HCT116 (cell line): ENCODE measurements at regions not wholly inside any gene's neighbourhood (a gene's known extent, or its start where the extent isn't known, plus 50 kb on each side); places are given as distances from the start of the nearest gene placed in this dataset.

Experiments used
- ATAC-seq: fragments of 200-7000 bp; cut with Tn5 transposase; 2 replicates; pipeline ENCODE4 v1.9.1; 2020; ENCODE audit warnings: mild to moderate bottlenecking, moderate library complexity
- BruUV-seq: library from RNA; stranded (reverse); fragments of 400-500 nt; replicated peaks from 2 replicates; lab custom pipeline; 2021; lab: Mats Ljungman, UMichigan
- CTCF ChIA-PET: fragments of 300-600 bp; sonication (Branson Sonifier 250); formaldehyde crosslinking; loops from one replicate; lab custom pipeline; 2021; ENCODE audit warnings: antibody characterized with exemption; lab: Charles Lee
- POLR2A ChIA-PET: fragments of 300-600, 350-600 bp; sonication (Branson Sonifier 250); formaldehyde crosslinking; loops from one replicate; lab custom pipeline; 2021; ENCODE audit warnings: antibody characterized with exemption; lab: Charles Lee
- RAD21 ChIA-PET, 2 experiments: fragments of 300-600 bp; sonication (Branson Sonifier 250); formaldehyde crosslinking; loops; one replicate each; lab custom pipeline; 2023; ENCODE audit warnings: low total read pairs in 2 of 2; ENCODE audit not compliant: uncharacterized antibody in 2 of 2, unreplicated experiment in 2 of 2, low non-redundant PET in 1 of 2; lab: Charles Lee
- DNase-seq: peaks from one replicate; pipeline ENCODE4 v3.0.0-alpha.2; 2010; ENCODE audit warnings: low read depth, low spot score
- H2AFZ ChIP-seq: fragments of 200-600 bp; shearing (Covaris generic), sonication (generic); 2 replicates; pipeline ENCODE4 v1.6.1; 2017; ENCODE audit warnings: low read depth, mixed run types, mixed read lengths, antibody characterized with exemption, low read length; ENCODE audit not compliant: poor library complexity, severe bottlenecking
- H3K27ac ChIP-seq: 2 replicates; pipeline ENCODE4 v1.5.1; 2012; ENCODE audit warnings: low read depth, low read length
- H3K27me3 ChIP-seq: fragments of 200-600 bp; sonication (generic); 2 replicates; pipeline ENCODE4 v1.6.1; 2016; ENCODE audit warnings: mixed run types, low read length, mixed read lengths; ENCODE audit not compliant: insufficient read depth
- H3K36me3 ChIP-seq, 2 experiments: fragments of 200-500 bp in 1 of 2; fragments of 200-600 bp in 1 of 2; sonication (Bioruptor generic) in 1 of 2; sonication (generic) in 1 of 2; 2 replicates each; pipeline versions ENCODE4 v1.5.1 to v1.6.1; 2014 to 2016; ENCODE audit warnings: low read length in 2 of 2, inconsistent platforms in 1 of 2, mixed read lengths in 1 of 2, mixed run types in 1 of 2; ENCODE audit not compliant: insufficient read depth in 2 of 2, control insufficient read depth in 1 of 2
- H3K4me1 ChIP-seq, 2 experiments: fragments of 200-600 bp in 1 of 2; sonication (generic) in 1 of 2; 2 replicates each; pipeline versions ENCODE4 v1.5.1 to v1.6.1; 2012 to 2017; ENCODE audit warnings: low read length in 2 of 2, inconsistent platforms in 1 of 2, mild to moderate bottlenecking in 1 of 2, mixed read lengths in 1 of 2, mixed run types in 1 of 2, moderate library complexity in 1 of 2; ENCODE audit not compliant: insufficient read depth in 2 of 2, control insufficient read depth in 1 of 2
- H3K4me2 ChIP-seq: fragments of 200-600 bp; sonication (generic); 2 replicates; pipeline ENCODE4 v1.6.1; 2017; ENCODE audit warnings: mixed run types, low read length, mixed read lengths
- H3K4me3 ChIP-seq, 2 experiments: fragments of 200-600 bp in 1 of 2; sonication (generic) in 1 of 2; replicated peaks in 1 of 2; 2 replicates each; pipeline ENCODE4 v1.5.1; 2011 to 2016; ENCODE audit warnings: low read length in 2 of 2, control low read depth in 1 of 2, low read depth in 1 of 2, mild to moderate bottlenecking in 1 of 2, mixed read lengths in 1 of 2, mixed run types in 1 of 2
- H3K79me2 ChIP-seq: fragments of 200-600 bp; sonication (generic); 2 replicates; pipeline ENCODE4 v1.6.1; 2017; ENCODE audit warnings: mild to moderate bottlenecking, mixed run types, low read length, moderate library complexity, mixed read lengths; ENCODE audit not compliant: insufficient read depth
- H3K9ac ChIP-seq: fragments of 200-600 bp; sonication (generic); 2 replicates; pipeline ENCODE4 v1.6.1; 2016; ENCODE audit warnings: low read length, mixed read lengths
- H3K9me2 ChIP-seq: fragments of 200-600 bp; sonication (generic), shearing (Covaris generic); 2 replicates; pipeline ENCODE4 v1.6.1; 2017; ENCODE audit warnings: mixed run types, mild to moderate bottlenecking, moderate library complexity; ENCODE audit not compliant: insufficient read depth
- H3K9me3 ChIP-seq, 2 experiments: fragments of 200-500 bp in 1 of 2; fragments of 200-600 bp in 1 of 2; sonication (Bioruptor generic) in 1 of 2; sonication (generic) in 1 of 2; 2 replicates each; pipeline ENCODE4 v1.6.1; 2014 to 2017; ENCODE audit warnings: low read length in 2 of 2, mixed read lengths in 2 of 2, inconsistent platforms in 1 of 2, low read depth in 1 of 2, mild to moderate bottlenecking in 1 of 2, mixed run types in 1 of 2, moderate library complexity in 1 of 2; ENCODE audit not compliant: control insufficient read depth in 1 of 2, insufficient read depth in 1 of 2
- H4K20me1 ChIP-seq: fragments of 200-600 bp; sonication (generic), shearing (Covaris generic); 2 replicates; pipeline ENCODE4 v1.6.1; 2017; ENCODE audit warnings: mixed run types, mild to moderate bottlenecking, moderate library complexity; ENCODE audit not compliant: insufficient read depth
- EGR1 ChIP-seq: IDR thresholded peaks from 2 replicates; pipeline ENCODE4 v1.6.1; 2012; ENCODE audit warnings: low read depth
- EZH2 ChIP-seq: fragments of 200-600 bp; sonication (generic); IDR thresholded peaks from 2 replicates; pipeline ENCODE4 v1.6.1; 2017; ENCODE audit warnings: antibody characterized with exemption, mixed run types
- POLR2AphosphoS5 ChIP-seq: IDR thresholded peaks from 2 replicates; pipeline ENCODE4 v1.6.1; 2011; ENCODE audit warnings: mild to moderate bottlenecking, low read depth, low read length, moderate library complexity
- RAD21 ChIP-seq: IDR thresholded peaks from 2 replicates; pipeline ENCODE4 v1.6.1; 2012; ENCODE audit warnings: low read depth, mild to moderate bottlenecking
- TCF7L2 ChIP-seq: IDR thresholded peaks from 2 replicates; pipeline ENCODE4 v1.7.0; 2011; ENCODE audit warnings: borderline replicate concordance, inconsistent platforms; ENCODE audit not compliant: insufficient read depth, insufficient read length; ENCODE audit errors: extremely low read depth
- ZFX ChIP-seq: fragments of 450-650 bp; IDR thresholded peaks from 2 replicates; pipeline ENCODE4 v1.6.1; 2017
- ZNF274 ChIP-seq: fragments of 200-500 bp; sonication (Bioruptor generic); IDR thresholded peaks from 2 replicates; pipeline ENCODE4 v1.6.1; 2014; ENCODE audit warnings: mild to moderate bottlenecking, low read depth, low read length, inconsistent platforms
- intact Hi-C: fragments of 100-400 bp; cut with micrococcal nuclease; formaldehyde crosslinking; loops from 2 replicates; pipeline ENCODE4 v1.10.0; 2022
- TF ChIP-seq, protein P1 (sequence below): IDR thresholded peaks from 2 replicates; pipeline ENCODE4 v1.6.1; 2012
- TF ChIP-seq, protein P2 (sequence below): IDR thresholded peaks from 2 replicates; pipeline ENCODE4 v1.6.1; 2011; ENCODE audit warnings: mild to moderate bottlenecking, low read length, moderate library complexity; ENCODE audit not compliant: insufficient replicate concordance; ENCODE audit errors: extremely low read depth
- TF ChIP-seq, protein P3 (sequence below): IDR thresholded peaks from 2 replicates; pipeline ENCODE4 v1.6.1; 2012
- TF ChIP-seq, protein P4 (sequence below): IDR thresholded peaks from 2 replicates; pipeline ENCODE4 v1.6.1; 2012; ENCODE audit warnings: low read depth
- TF ChIP-seq, protein P5 (sequence below), 3 experiments: fragments of 200-600 bp in 1 of 3; sonication (generic) in 1 of 3; IDR thresholded peaks in 2 of 3; conservative IDR thresholded peaks in 1 of 3; 2 replicates each; pipeline ENCODE4 v1.5.1; 2012 to 2017; ENCODE audit warnings: low read depth in 2 of 3, low read length in 2 of 3, antibody characterized with exemption in 1 of 3, borderline replicate concordance in 1 of 3, control low read depth in 1 of 3, mild to moderate bottlenecking in 1 of 3, mixed read lengths in 1 of 3, mixed run types in 1 of 3, moderate library complexity in 1 of 3; ENCODE audit not compliant: insufficient read depth in 1 of 3

DNA sequence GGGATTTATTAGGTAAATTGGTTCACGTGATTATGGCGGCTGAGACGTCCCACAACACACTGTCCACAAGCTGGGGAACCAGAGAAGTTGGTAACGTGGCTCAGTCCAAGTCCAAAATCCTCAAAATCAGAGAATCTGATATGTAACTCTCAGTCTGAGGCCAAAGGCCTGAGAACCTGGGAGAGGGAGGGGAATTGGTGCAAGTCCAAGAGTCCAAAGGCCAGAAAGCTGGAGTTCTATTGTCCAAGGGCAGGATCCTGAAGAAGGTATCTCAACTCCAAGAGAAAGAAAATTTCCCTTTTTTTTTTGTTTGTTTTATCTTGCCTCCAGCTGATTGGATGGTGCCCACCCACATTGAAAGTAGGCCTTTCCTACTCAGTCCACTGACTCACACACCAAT lies 83.8 kb downstream of the PRDM9 start:
- H3K4me1 ChIP-seq = no peaks in the 10 kb centered on the region
- no peak for TF ChIP-seq EGR1
- TF ChIP-seq, protein P1, sequence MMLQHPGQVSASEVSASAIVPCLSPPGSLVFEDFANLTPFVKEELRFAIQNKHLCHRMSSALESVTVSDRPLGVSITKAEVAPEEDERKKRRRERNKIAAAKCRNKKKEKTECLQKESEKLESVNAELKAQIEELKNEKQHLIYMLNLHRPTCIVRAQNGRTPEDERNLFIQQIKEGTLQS = no peak
- TF ChIP-seq ZNF274 = no peak
- no peak for TF ChIP-seq EZH2
- TF ChIP-seq TCF7L2 = no peak
- TF ChIP-seq, protein P2, sequence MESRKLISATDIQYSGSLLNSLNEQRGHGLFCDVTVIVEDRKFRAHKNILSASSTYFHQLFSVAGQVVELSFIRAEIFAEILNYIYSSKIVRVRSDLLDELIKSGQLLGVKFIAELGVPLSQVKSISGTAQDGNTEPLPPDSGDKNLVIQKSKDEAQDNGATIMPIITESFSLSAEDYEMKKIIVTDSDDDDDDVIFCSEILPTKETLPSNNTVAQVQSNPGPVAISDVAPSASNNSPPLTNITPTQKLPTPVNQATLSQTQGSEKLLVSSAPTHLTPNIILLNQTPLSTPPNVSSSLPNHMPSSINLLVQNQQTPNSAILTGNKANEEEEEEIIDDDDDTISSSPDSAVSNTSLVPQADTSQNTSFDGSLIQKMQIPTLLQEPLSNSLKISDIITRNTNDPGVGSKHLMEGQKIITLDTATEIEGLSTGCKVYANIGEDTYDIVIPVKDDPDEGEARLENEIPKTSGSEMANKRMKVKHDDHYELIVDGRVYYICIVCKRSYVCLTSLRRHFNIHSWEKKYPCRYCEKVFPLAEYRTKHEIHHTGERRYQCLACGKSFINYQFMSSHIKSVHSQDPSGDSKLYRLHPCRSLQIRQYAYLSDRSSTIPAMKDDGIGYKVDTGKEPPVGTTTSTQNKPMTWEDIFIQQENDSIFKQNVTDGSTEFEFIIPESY = no peak
- TF ChIP-seq ZFX = no peak
- TF ChIP-seq, all 23 proteins: peak for 0
- no peak overlapping the region for H3K4me3 ChIP-seq
- no peaks in the 10 kb centered on the region for H3K36me3 ChIP-seq
- H3K27ac ChIP-seq = no peak overlapping the region
- H3K4me2 ChIP-seq = no peak overlapping the region
- H3K27me3 ChIP-seq = no peaks in the 10 kb centered on the region
- ChIA-PET RAD21 (no interaction called here), CTCF (no interaction called here), POLR2A (no interaction called here)
- DNase-seq (no peak), ATAC-seq (no peak)
- intact Hi-C loops = no loop called here
- no peak overlapping the region for H2AFZ ChIP-seq
- H3K79me2 ChIP-seq = no peaks in the 10 kb centered on the region
- H3K9me3 ChIP-seq = peaks cover 4 to 21% of the 10 kb centered on the region in 2 experiments; a peak in 2 of 4 replicates
- no peaks in the 10 kb centered on the region for H3K9me2 ChIP-seq
- H4K20me1 ChIP-seq = no peaks in the 10 kb centered on the region
- H3K9ac ChIP-seq = no peak overlapping the region
- BruUV-seq = no TSS peak

GRCh38 chr5:23606927-23607326 lies 99.5 kb downstream of the PRDM9 start:
- ChIA-PET CTCF (no interaction called here), POLR2A (no interaction called here)
- TF ChIP-seq, protein P3, sequence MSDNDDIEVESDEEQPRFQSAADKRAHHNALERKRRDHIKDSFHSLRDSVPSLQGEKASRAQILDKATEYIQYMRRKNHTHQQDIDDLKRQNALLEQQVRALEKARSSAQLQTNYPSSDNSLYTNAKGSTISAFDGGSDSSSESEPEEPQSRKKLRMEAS = no peak
- no peak for TF ChIP-seq RAD21
- TF ChIP-seq EGR1 = no peak
- TF ChIP-seq, protein P4, sequence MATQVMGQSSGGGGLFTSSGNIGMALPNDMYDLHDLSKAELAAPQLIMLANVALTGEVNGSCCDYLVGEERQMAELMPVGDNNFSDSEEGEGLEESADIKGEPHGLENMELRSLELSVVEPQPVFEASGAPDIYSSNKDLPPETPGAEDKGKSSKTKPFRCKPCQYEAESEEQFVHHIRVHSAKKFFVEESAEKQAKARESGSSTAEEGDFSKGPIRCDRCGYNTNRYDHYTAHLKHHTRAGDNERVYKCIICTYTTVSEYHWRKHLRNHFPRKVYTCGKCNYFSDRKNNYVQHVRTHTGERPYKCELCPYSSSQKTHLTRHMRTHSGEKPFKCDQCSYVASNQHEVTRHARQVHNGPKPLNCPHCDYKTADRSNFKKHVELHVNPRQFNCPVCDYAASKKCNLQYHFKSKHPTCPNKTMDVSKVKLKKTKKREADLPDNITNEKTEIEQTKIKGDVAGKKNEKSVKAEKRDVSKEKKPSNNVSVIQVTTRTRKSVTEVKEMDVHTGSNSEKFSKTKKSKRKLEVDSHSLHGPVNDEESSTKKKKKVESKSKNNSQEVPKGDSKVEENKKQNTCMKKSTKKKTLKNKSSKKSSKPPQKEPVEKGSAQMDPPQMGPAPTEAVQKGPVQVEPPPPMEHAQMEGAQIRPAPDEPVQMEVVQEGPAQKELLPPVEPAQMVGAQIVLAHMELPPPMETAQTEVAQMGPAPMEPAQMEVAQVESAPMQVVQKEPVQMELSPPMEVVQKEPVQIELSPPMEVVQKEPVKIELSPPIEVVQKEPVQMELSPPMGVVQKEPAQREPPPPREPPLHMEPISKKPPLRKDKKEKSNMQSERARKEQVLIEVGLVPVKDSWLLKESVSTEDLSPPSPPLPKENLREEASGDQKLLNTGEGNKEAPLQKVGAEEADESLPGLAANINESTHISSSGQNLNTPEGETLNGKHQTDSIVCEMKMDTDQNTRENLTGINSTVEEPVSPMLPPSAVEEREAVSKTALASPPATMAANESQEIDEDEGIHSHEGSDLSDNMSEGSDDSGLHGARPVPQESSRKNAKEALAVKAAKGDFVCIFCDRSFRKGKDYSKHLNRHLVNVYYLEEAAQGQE = no peak
- no peak for TF ChIP-seq POLR2AphosphoS5
- TF ChIP-seq, protein P5, sequence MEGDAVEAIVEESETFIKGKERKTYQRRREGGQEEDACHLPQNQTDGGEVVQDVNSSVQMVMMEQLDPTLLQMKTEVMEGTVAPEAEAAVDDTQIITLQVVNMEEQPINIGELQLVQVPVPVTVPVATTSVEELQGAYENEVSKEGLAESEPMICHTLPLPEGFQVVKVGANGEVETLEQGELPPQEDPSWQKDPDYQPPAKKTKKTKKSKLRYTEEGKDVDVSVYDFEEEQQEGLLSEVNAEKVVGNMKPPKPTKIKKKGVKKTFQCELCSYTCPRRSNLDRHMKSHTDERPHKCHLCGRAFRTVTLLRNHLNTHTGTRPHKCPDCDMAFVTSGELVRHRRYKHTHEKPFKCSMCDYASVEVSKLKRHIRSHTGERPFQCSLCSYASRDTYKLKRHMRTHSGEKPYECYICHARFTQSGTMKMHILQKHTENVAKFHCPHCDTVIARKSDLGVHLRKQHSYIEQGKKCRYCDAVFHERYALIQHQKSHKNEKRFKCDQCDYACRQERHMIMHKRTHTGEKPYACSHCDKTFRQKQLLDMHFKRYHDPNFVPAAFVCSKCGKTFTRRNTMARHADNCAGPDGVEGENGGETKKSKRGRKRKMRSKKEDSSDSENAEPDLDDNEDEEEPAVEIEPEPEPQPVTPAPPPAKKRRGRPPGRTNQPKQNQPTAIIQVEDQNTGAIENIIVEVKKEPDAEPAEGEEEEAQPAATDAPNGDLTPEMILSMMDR (IDR thresholded peaks at IDR 0.05 in 2 of 3, conservative IDR thresholded peaks at IDR 0.05 in 1 of 3; ENCODE audit: borderline replicate concordance in 1 of 3, insufficient read depth in 1 of 3, low read depth in 2 of 3, low read length in 2 of 3) = no peak
- no peak for TF ChIP-seq TCF7L2

More at GRCh38 chr5:23606927-23607326, 99.5 kb downstream of the PRDM9 start:
- intact Hi-C loops = no loop called here
- DNase-seq = no peak
- Histone ChIP-seq H3K9me3 (peaks cover 0 to 17% of the 10 kb centered on the region in 2 experiments; a peak in 2 of 4 replicates), H3K4me2 (no peak overlapping the region), H3K27me3 (no peaks in the 10 kb centered on the region), H3K27ac (no peak overlapping the region), H2AFZ (no peak overlapping the region), H3K9me2 (no peaks in the 10 kb centered on the region), H4K20me1 (no peaks in the 10 kb centered on the region), H3K79me2 (no peaks in the 10 kb centered on the region), H3K36me3 (no peaks in the 10 kb centered on the region), H3K4me3 (no peak overlapping the region), H3K4me1 (no peaks in the 10 kb centered on the region), H3K9ac (no peak overlapping the region)
- no peak for ATAC-seq
- RAD21 ChIA-PET = no interaction called here
- no TSS peak for BruUV-seq
